ENCODE measurements at regions not wholly inside any gene's neighbourhood (a gene's known extent, or its start where the extent isn't known, plus 50 kb on each side); places are given as distances from the start of the nearest gene placed in this dataset.

GRCh38 chr12:93186131-93186530 lies 191.6 kb upstream of the NUDT4 start:
- Histone ChIP-seq H3K9ac (ENCODE audit: low read length) (no peak overlapping the region), H3K4me1 (ENCODE audit: insufficient read depth, low read length) (no peaks in the 10 kb centered on the region), H3K4me2 (ENCODE audit: low read length) (no peak overlapping the region), H2AFZ (ENCODE audit: low read depth, low read length) (no peak overlapping the region), H3K27ac (ENCODE audit: low read depth, low read length) (no peak overlapping the region), H3K4me3 (ENCODE audit: insufficient read depth, low read depth, low read length) (no peak overlapping the region), H4K20me1 (ENCODE audit: insufficient read depth, low read length) (no peaks in the 10 kb centered on the region), H3K36me3 (ENCODE audit: insufficient read depth, low read length) (no peaks in the 10 kb centered on the region), H3K9me3 (ENCODE audit: insufficient read depth, low read depth, low read length) (no peaks in the 10 kb centered on the region), H3K27me3 (ENCODE audit: insufficient read depth, low read length) (no peaks in the 10 kb centered on the region), H3K79me2 (ENCODE audit: insufficient read depth, low read length) (no peaks in the 10 kb centered on the region)
- FAIRE-seq = no peak
- no peaks in the 10 kb centered on the region for H3K9me3 Mint-ChIP-seq (ENCODE audit: unreplicated experiment)
- TF ChIP-seq, protein P1, sequence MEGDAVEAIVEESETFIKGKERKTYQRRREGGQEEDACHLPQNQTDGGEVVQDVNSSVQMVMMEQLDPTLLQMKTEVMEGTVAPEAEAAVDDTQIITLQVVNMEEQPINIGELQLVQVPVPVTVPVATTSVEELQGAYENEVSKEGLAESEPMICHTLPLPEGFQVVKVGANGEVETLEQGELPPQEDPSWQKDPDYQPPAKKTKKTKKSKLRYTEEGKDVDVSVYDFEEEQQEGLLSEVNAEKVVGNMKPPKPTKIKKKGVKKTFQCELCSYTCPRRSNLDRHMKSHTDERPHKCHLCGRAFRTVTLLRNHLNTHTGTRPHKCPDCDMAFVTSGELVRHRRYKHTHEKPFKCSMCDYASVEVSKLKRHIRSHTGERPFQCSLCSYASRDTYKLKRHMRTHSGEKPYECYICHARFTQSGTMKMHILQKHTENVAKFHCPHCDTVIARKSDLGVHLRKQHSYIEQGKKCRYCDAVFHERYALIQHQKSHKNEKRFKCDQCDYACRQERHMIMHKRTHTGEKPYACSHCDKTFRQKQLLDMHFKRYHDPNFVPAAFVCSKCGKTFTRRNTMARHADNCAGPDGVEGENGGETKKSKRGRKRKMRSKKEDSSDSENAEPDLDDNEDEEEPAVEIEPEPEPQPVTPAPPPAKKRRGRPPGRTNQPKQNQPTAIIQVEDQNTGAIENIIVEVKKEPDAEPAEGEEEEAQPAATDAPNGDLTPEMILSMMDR (IDR thresholded peaks at IDR 0.05; ENCODE audit: insufficient read depth, low read depth, low read length) = no peak
- TF ChIP-seq EZH2 (IDR thresholded peaks at IDR 0.05; ENCODE audit: insufficient read depth, low read length) = no peak
- H3K4me3 Mint-ChIP-seq (ENCODE audit: unreplicated experiment) = no peak overlapping the region
- H3K27ac Mint-ChIP-seq (ENCODE audit: unreplicated experiment) = no peak overlapping the region
- H3K36me3 Mint-ChIP-seq (ENCODE audit: low read depth, unreplicated experiment) = no peaks in the 10 kb centered on the region
- H3K27me3 Mint-ChIP-seq (ENCODE audit: low read depth, unreplicated experiment) = no peaks in the 10 kb centered on the region
- DNase-seq (ENCODE audit: low read depth) = no peak
- no peaks in the 10 kb centered on the region for H3K4me1 Mint-ChIP-seq (ENCODE audit: low read depth, unreplicated experiment)

- no peak for TF ChIP-seq EZH2 (IDR thresholded peaks at IDR 0.05; ENCODE audit: insufficient read depth, low read length)
- TF ChIP-seq, protein P1 (IDR thresholded peaks at IDR 0.05; ENCODE audit: insufficient read depth, low read depth, low read length) = no peak
- no peak for FAIRE-seq
- H3K27me3 ChIP-seq (ENCODE audit: insufficient read depth, low read length) = no peaks in the 10 kb centered on the region
- no peak for DNase-seq (ENCODE audit: low read depth)
- H3K79me2 ChIP-seq (ENCODE audit: insufficient read depth, low read length) = no peaks in the 10 kb centered on the region
- H3K4me2 ChIP-seq (ENCODE audit: low read length) = no peak overlapping the region
- H3K27ac ChIP-seq (ENCODE audit: low read depth, low read length) = no peak overlapping the region
- H3K36me3 Mint-ChIP-seq (ENCODE audit: low read depth, unreplicated experiment) = no peaks in the 10 kb centered on the region
- H3K36me3 ChIP-seq (ENCODE audit: insufficient read depth, low read length) = no peaks in the 10 kb centered on the region
- no peak overlapping the region for H3K9ac ChIP-seq (ENCODE audit: low read length)
- H3K9me3 ChIP-seq (ENCODE audit: insufficient read depth, low read depth, low read length) = no peaks in the 10 kb centered on the region
- peaks cover under 1% of the 10 kb centered on the region for H3K4me1 ChIP-seq (ENCODE audit: insufficient read depth, low read length)
- no peak overlapping the region for H2AFZ ChIP-seq (ENCODE audit: low read depth, low read length)
- no peak overlapping the region for H3K4me3 ChIP-seq (ENCODE audit: insufficient read depth, low read depth, low read length)
- no peak overlapping the region for H3K4me3 Mint-ChIP-seq (ENCODE audit: unreplicated experiment)
- no peak overlapping the region for H3K27ac Mint-ChIP-seq (ENCODE audit: unreplicated experiment)
- no peaks in the 10 kb centered on the region for H3K9me3 Mint-ChIP-seq (ENCODE audit: unreplicated experiment)
- no peaks in the 10 kb centered on the region for H3K27me3 Mint-ChIP-seq (ENCODE audit: low read depth, unreplicated experiment)
- H4K20me1 ChIP-seq (ENCODE audit: insufficient read depth, low read length) = no peaks in the 10 kb centered on the region
- no peaks in the 10 kb centered on the region for H3K4me1 Mint-ChIP-seq (ENCODE audit: low read depth, unreplicated experiment)
Measured at GRCh38 chr12:93186621-93187020, 191.1 kb upstream of the NUDT4 start.

DNA sequence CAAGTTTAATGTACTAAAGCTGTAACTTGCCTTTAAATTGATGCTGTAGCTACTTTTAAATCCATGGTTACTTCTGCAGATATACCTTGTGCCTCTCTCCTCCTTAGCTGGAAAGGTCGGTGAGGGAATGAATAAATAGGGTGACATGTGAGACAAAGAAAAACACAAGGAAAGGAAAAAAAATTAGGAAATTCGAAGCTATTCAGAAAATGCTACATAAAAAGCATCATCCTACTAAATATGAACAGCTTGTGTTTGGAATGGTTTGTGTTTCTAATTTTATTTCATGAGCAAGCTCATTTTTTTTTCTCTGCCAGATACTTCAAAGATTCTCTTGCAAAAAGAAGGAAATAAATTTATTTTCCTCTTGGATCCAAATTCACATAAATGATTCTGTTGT lies 186.3 kb upstream of the NUDT4 start:
- no peak for DNase-seq (ENCODE audit: low read depth)
- Mint-ChIP-seq H3K27ac (ENCODE audit: unreplicated experiment) (no peak overlapping the region), H3K4me3 (ENCODE audit: unreplicated experiment) (no peak overlapping the region), H3K27me3 (ENCODE audit: low read depth, unreplicated experiment) (no peaks in the 10 kb centered on the region), H3K9me3 (ENCODE audit: unreplicated experiment) (no peaks in the 10 kb centered on the region), H3K4me1 (ENCODE audit: low read depth, unreplicated experiment) (no peaks in the 10 kb centered on the region), H3K36me3 (ENCODE audit: low read depth, unreplicated experiment) (no peaks in the 10 kb centered on the region)
- Histone ChIP-seq H3K36me3 (ENCODE audit: insufficient read depth, low read length) (no peaks in the 10 kb centered on the region), H3K9me3 (ENCODE audit: insufficient read depth, low read depth, low read length) (no peaks in the 10 kb centered on the region), H3K27me3 (ENCODE audit: insufficient read depth, low read length) (no peaks in the 10 kb centered on the region), H4K20me1 (ENCODE audit: insufficient read depth, low read length) (no peaks in the 10 kb centered on the region), H3K4me2 (ENCODE audit: low read length) (no peak overlapping the region), H2AFZ (ENCODE audit: low read depth, low read length) (no peak overlapping the region), H3K4me3 (ENCODE audit: insufficient read depth, low read depth, low read length) (no peak overlapping the region), H3K4me1 (ENCODE audit: insufficient read depth, low read length) (peaks cover 7% of the 10 kb centered on the region), H3K9ac (ENCODE audit: low read length) (peak overlapping the region; percentile 2), H3K27ac (ENCODE audit: low read depth, low read length) (no peak overlapping the region), H3K79me2 (ENCODE audit: insufficient read depth, low read length) (no peaks in the 10 kb centered on the region)
- FAIRE-seq = peak; percentile 59
- no peak for TF ChIP-seq EZH2 (IDR thresholded peaks at IDR 0.05; ENCODE audit: insufficient read depth, low read length)
- TF ChIP-seq, protein P1 (IDR thresholded peaks at IDR 0.05; ENCODE audit: insufficient read depth, low read depth, low read length) = no peak

Data from astrocyte (in vitro differentiated cells and primary cell).